D341Med (cell line): ENCODE measurements at regions not wholly inside any gene's neighbourhood (a gene's known extent, or its start where the extent isn't known, plus 50 kb on each side); places are given as distances from the start of the nearest gene placed in this dataset.

Source experiments
- DNase-seq: peaks from one replicate; pipeline ENCODE4 v3.0.0; 2012; ENCODE audit warnings: low spot score

DNA sequence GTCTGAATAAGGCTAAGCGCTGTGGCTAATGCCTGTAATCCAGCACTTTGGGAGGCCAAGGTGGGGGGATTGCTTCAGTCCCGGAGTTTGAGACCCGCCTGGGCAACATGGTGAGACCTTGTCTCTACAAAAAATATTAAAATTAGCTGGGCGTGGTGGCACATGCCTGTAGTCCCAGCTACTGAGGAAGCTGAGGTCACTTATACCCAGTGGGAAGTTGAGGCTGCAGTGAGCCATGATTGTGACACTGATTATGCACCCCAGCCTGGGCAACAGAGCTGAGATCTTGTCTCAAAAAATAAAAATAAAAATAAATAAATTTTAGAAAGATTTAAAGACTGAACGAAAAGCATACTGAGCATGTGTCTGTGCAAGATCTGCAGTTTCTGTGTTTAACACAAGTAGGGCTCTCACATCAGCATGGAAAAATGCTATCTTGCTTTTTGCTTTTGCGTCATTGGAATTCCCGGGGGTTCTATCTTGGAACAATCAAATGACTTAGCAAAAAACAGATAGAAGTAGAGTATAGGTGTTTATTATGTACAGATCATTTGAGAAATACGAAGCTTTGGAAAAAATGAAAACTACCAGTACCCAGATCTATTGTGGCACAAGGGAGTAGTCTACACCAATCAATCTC is 161.9 kb downstream of the CAPZA3 start:
- no peak for DNase-seq

DNA sequence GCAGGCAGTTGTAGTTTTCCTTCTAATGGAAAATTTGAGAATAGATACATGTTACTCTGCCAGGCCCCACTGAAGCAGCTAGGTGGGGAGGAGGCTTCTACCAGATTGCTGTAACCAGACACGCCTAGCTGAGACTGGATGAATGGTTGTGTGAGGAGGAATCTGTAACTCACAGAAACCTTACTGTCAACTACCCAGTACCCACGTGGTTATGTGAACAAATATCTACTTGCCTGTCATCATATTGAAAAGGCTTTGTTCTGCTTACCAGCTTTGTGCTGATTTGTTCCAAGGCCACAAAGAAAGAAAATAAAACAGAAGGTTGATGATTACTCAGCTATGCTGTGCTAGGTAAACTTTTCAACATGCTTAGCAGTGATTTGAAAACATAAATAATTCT is 167.2 kb downstream of the CAPZA3 start:
- no peak for DNase-seq

DNA sequence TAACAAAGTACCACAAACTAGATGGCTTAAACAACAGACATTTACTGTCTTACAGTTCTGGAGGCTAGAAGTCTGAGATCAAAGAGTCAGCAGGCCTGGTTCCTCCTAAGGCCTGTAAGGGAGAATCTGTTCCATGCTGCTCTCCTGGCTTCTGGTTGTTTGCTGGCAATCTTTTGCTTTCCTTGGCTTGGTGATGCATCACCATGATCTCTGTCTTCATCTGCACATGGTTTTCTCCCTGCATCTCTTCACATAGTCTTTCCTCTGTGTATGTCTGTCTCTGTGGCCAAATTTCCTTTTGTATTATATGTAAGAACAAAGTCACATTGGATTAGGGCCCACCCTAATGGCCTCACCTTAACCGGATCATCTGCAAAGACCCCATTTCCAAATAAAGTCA is 168.5 kb downstream of the CAPZA3 start:
- DNase-seq, result no peak

DNA sequence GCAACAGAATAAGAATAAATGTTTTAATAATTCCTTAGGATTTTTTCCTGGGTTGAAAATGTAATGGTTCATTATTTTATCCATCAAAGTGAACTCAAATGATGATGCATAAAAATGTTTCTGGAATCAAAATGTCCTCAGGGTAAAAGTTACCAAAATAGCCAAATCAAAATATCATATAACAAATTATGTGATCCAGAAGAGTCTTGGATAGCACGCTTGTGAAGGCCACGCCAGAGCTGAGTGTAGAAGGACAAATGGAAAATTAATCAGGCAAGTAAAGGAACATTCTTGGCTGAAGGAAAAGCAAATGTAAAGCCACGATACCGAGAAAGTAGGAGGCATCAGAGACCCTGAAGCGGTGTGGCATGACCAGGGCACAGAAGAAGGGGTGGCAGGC is 169.2 kb downstream of the CAPZA3 start:
- no peak for DNase-seq

DNA sequence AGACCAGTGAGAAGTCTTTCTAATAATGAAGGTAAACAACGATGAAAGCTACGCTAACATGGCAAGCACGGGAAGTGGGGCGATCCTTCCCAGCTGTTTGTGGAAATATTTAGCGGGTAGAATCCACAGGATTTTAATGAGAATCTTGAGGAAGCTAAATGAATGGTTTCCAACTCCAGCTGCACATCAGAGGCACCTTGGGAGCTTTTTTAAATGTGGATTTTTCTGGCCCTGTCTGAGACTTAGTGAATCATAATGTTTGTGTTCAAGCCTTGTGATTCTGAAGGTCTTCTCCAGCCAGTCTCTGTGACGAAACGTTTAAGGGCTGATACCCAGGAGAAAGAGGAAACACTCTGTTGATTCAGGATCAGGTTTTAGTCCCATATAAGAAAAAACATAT is 169.8 kb downstream of the CAPZA3 start:
- DNase-seq, result no peak

DNA sequence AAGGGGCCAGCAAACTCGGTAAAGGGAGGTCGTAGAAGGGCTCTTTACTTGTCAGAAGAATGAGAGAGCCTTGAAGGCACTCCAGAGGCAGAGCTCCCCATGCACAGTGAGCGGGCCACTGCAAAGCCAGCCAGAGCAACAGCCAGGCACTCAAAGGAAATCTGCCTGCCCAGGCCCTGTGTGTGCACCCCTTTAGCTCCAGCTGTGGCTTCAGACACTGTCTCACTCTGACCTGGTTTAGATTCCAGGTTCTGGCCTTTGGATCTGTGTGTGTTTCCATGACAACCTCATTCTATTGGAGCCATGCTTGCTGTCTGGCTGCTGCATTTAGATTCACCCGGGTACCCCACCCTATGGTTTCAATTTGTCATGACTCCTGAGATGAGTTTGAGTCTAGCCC is 170.3 kb downstream of the CAPZA3 start:
- no peak for DNase-seq

DNA sequence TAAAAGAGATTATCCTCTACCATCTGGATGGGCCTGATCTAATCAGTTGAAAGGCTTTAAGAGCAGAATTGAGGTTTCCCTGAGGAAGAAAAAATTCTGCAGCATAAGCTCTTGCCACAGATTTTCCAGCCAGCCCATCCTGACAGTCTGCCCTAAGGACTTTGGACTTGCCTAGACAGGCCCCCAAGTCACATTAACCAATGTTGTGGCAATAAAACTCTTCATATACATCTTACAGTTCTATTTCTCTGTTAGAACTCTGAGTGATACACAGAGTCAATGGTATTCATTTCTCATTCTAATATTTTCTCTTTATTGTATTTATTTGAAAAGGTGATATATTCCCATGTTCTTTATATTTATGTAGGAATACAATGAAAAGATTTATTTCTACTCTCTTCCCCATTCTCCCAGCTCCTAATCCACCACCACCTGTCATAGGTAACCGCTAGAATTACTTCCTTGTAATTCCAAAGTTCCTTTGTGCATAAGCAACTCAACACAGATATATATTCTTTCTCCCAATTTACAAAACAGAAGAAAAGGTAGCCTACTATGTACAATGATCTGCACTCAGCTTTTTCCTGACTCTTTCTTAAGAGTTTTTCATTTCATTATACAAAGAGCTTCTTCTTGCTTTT is 182.1 kb downstream of the CAPZA3 start:
- DNase-seq, result peak; percentile 44

DNA sequence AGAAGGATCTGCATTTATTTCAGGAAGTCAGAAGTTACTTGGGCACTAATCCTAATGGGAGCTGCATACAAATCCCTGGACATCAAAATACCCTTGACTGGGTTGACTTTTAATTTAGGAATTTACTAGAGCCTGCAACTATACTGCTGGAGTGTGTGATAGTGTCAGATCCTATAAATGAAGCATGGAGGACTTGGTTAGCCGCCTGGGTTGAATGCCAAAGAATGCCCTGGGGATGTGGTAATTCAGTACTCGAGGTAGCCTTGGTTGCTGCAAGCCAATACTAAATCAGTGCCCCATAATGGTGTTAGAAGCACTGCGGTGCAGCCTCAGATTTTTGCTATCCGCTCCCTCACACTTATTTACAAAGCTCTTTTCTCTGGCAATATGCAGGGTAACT is 184.9 kb downstream of the CAPZA3 start:
- no peak for DNase-seq

DNA sequence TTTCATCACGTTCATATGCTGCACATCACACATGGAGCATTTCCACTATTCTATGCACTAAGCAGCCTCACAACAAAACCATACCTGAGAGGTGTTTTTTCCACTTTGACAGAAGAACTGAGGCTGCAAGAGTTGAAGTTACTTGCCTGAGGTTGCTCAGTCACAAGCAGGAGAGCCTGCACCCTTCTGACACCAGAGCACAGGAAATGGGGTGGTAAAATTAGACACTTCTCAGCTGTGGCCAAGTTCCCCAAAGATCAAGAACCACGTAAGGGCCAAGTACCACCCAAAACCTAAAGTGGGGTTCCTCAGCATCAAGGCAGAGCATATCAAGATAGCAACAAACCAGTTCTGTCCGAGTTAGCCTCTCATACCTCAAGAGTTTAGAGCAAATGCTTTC is 185.8 kb downstream of the CAPZA3 start:
- DNase-seq, result no peak

DNA sequence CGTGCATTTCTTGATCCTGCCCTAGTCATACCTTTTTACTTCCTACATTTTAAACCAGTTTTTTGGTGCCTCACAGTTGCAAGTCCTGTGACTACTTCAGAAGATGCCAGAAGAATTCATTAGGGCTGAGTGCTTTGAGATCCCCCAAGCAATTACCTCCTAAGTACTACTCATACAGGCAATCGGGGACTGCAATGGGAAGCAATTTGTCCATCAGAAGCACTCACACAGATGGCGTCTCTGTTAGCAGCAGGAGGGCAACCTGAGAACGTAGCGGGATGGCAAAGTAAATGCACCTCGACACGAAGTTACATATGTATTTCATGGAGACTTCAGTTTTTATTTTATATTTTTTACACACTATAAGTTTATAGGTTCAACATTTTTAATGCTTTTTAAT is 188.3 kb downstream of the CAPZA3 start:
- DNase-seq, result no peak

DNA sequence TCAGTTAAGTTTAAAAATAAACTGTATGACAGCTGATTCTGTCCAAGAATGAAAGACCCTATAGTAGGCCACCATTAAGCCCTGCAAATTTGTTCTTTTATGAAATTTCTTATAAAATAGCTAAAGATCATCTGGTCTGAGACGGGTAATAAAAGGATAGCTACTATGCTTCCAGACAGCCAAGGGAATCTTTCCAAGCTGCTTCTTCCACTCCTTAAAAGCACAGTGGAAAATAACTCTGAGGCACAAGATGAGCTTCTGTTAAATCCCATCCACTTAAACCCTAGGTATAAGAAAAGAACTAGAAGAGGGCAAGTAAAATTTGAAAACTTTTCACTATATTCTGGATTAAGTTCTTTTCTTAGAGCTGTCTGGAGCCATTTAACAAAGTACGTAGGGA is 194.3 kb downstream of the CAPZA3 start:
- DNase-seq, result no peak

DNA sequence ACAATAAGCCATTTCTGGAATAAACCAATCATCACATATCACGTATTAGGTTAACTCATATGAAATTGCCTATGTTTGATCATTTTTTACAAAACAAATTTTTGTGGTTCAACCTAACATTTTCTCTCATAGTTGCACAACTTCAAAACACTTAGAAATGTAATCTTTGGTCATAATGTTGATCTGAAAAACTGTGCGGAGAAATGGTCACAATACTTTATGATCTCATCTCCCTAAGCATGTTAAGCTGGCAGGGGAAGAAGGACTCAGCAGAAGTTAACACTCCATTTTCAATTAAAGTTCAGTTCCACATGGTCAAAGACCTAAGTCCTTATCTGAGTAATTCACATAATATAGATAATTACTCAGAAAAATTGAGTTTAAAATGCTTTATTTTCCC is 194.8 kb downstream of the CAPZA3 start:
- no peak for DNase-seq

DNA sequence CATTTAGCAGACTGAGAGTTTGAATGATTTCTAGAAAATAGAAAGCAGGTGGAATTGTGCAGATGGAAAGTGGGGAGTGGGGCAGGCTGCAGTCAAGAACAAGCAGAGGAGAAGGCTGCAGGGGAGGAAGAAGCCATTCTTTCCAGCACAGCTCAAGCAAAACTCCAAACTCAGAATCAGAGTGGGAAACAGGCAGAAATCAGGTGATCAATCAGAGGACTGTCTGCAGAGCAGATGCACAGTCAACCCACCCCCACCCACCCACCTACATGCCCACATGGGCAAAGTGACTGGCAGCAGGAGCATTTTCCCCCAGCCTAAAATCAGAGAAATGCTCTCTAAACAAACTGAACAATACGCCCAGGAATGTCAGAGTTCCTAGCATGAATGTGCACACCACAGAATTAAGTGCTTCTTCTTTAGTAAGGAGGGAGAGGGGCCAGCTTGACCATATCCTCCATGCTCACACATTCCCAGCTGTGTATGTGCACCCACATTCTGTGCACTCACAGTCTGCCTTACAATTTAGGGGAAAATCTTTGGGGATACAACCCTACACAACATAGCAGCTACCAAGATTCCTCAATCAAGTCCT is 194.1 kb upstream of the PLEKHA5 start:
- no peak for DNase-seq

DNA sequence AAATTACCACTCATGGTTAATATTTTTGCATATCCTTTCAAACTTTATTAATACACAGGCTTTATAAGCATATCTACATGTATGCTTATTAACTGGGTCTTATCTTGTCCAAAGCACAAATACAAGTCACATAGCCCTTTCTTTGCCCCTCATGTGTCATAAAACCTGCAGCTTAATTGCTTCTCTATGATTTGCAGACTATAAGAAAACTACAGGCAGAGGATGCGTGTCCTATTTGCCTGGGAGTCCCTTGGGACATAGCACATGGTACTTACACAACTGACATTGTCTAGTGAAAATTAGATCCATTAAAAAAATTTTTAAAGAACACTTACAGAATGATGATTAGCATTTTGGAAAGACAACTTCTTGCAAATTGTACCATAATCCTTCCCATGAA is 190.5 kb upstream of the PLEKHA5 start:
- no peak for DNase-seq

DNA sequence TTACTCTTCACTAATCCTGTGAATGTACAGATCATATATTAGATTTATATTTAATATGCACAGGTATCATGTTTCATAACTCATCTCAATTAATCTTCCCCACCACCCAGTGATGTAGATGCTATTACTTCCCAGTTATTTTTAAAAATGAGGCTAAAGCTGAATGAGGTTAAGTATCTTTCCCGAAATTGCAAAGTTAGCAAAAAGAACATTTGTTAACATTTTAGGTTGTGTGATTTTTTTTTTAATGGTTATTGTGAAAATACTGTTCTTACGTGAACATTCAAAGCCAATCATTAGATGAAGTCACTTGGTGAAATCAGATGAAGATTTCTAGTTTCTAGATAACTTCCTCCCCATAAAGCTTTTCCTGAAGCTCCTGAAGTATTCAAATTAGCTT is 186.9 kb upstream of the PLEKHA5 start:
- DNase-seq, result no peak

DNA sequence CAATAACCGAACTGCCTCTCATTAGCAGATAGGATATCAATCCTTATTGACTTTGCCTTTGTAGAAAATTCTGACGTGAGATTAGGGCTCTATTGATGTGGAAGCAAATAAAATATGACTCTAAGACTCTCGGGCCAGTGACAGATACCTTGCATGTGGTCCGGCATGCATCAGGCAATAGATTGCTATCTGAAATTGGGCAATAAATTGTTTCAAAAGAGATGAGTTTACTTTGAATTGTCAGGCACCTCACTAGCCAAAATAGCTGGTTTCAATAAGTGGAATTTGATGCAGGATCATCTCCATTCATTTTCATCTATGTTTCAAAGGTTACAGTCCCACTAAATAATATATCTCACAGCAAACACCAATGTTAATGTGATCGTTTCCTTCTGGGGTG is 186.3 kb upstream of the PLEKHA5 start:
- no peak for DNase-seq

DNA sequence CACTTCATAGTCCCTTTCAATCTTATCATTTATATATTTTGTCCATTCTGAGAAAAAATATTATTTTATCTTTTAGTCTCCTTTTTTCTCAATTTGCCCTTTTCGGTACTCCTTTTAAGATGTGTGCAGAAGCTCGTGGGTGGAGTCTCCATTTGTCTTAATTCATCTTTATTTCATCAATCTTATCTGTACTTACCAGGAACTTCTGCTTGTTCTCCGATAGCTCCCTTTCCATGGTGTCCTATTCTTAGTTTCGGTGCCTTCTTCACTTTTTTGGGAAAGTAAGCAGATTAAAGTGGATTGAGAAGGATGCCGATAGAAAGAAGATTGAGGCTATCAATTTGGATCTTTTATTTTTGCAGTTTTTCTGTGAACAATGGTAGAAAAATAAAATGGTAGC is 183.4 kb upstream of the PLEKHA5 start:
- DNase-seq, result no peak

DNA sequence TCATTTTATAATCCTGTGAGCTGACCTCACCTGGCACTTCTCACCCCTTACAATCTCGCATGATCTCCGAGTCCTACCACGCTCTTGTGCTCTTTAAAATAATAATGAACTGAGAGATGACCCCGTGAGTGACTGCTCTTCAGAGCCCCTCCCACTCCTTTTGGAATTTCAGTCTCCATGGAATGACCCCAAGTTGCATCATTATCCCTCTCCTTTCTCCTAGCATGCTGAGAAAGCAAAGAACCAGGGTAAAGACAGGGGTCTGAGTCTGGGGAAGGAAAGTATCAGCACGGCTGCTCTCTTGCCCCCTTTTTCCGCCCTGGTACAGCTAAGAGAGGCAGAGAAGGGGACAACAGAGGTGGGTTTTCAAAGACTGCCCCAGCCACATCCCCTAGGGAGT is 178.3 kb upstream of the PLEKHA5 start:
- no peak for DNase-seq

DNA sequence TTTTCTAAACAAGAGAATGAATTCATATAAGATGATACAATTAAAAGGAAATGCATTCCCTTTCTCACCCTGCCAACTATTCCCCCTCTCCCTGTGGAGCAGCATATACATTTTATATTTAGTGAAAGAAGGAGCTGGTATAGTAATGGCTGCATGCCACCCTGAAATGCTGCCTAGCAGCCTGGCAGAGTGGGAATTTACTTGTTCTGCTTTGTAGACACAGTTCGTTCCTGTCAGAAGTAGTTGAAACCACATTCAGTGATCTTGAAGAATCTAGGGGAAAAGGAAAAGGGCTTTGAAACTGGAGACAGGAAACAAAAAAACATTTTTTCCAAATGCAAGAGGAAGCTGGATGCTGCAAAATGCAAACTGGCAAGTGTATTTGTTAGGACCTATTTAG is 176.0 kb upstream of the PLEKHA5 start:
- DNase-seq, result no peak

DNA sequence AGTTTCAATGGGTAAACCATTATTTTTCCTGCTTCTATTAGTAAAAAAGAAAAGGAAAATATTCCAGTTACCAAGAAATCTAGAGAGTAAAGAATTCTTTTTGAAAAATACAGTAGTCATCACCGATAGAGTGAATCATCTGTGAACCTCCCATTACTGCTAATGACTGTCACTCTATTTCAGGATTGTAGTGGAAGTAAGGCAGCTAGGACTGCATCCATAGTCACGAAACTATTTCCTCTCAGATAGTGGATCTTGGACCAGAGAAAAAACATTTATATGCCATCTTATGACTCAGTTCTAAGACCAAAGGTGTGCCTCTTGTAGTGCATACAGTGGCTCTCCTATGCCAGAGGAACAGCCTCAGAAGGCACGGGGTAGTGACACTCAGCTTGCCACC is 173.9 kb upstream of the PLEKHA5 start:
- no peak for DNase-seq

DNA sequence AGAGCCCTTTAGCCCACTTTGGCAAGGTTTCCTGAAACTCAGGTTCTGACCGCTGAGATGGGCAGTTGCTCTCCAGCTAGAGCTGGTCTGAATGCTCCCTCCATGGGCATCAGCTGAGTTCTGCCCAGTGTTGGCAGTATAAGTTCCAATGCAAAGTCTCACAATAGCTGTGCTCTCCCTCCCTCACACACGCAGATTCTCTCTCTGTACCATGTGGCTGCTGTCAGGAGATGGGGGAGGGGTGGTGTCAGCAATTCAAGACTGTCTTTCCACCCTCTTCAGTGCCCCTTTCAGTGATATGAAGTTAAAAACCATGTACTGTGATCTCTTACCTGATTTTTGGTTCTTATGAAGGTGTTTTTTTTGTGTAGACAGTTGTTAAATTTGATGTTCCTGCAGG is 164.3 kb upstream of the PLEKHA5 start:
- no peak for DNase-seq

DNA sequence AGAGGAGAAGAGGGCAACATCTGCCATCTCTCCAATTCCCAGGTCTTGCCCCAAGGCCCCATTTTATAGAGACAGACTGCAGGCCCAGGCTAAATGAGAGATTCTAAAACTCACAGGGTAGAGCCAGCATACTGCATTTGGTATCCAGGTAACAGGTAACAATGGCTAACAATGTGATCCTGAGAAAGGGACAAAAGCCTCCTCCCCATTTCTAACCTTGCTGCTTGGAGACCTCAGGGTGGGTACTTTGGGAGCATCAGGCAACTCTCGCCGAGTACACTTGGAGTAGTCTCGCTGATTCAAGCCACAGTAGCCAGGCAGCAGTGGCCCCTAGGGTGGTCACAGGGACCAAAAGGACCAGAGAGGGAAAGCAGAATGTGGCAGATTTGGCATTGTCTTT is 162.6 kb upstream of the PLEKHA5 start:
- DNase-seq, result no peak

DNA sequence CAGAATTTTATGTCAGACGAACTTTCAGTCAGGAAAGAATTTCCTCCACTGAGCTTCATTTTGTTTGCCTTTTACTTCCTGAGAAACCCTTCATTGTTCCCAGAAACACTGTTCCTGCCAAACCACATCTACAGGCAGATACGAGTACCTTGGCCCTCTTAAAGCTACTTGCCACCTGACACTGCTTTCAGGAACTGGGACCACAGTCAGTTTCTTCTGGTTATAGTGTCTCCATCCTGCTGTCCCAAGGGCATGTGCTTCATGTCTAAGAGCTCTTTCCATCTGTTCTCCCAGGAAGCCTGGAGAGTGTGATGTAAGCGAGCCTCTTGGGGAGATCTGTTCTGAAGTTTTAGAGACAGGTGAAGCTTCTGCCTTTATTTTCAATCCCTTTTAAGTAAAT is 161.7 kb upstream of the PLEKHA5 start:
- DNase-seq, result peak; percentile 27

DNA sequence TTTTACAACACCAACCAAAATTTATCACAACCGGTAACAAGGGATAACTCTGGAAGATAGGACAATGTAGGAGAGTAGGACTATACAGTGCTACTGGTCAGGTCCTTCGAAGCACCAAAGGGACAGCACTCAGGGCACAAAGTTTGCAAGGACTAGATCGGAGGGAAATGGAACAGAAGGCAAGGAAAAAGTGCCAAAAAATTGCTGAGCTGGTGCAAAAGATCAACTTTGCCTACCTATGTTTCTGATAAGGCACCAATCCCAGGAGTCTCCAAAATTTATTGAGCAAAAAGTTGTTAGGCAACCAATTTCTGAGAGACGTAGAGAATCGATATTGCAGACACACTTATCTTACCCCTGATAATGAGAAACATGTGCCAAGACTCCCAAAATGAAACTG is 160.0 kb upstream of the PLEKHA5 start:
- DNase-seq, result no peak
